NCI-H2196 (cell line): ENCODE measurements at regions not wholly inside any gene's neighbourhood (a gene's known extent, or its start where the extent isn't known, plus 50 kb on each side); places are given as distances from the start of the nearest gene placed in this dataset.

ENCODE experiments used
- DNase-seq: peaks from one replicate; lab custom pipeline; 2025; ENCODE audit not compliant: unreplicated experiment; lab: John Stamatoyannopoulos, UW

GRCh38 chr2:9738062-9738461 is 105.2 kb upstream of the TAF1B start:
- DNase-seq, result no peak

DNA sequence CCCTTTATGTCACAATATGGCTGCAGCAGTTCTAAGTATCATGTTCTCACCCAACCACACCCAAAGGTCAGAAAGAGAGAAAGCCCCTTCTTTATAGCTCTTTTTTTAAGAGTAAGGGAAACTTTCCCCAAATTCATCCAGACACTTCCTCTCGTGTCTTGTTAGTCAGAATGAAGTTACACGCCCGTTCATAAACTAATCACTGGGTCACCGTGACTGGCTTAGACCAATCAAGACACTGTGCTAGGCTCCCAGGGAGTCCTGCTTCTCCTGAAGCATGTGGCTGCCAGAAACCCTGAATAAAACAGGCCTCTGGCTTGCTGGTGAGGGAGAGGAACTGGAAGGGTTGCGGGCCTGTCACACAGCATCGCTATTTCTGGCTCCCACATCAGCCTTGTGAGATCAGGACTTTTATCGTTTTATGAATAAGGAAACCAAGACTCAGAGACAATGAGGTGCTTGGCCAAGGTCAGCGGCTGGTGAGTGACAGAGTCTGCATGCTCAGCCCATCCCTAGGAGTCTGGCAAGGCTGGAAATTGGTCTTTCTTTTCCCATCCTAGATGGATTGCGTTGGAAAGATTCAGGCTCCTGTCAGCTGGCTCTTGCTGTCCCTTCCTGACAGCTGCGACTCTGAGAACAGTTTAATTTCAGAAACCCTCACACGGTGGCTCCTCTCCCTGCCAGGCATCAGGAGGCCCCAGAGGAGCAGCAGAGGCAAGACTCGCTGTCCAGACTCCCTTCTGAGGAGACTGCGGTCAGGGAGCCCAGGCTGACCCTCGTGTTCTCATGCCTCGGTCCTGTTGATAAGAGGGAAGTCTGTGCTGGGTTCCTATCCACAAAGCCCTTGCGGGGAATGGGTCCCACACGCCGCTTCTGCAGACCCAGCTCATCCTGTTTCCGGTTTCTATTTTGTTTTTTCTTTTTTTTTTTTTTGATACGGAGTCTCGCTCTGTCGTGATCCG is 104.5 kb upstream of the TAF1B start:
- no peak for DNase-seq

DNA sequence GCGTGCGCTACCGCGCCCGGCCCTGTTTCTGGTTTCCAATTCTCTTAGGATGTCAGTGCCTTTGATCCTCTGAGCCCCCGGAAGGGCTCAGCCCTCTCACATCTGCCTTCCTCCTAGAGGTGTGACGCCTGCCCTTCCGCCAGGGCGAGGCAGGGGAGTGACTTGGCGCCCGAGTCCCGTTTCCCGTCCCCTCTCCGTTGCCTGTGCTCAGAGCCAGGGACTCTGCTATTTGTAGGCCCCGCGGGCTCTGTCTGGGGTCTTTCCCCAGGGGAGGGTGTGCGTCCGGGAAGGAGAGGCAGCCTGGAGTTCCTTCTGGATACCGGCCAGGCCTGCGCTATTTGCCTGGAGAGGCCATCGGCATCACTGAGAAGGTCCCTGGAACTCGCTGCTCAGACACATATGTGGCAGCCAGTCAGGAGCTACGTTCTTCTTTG is 103.7 kb upstream of the TAF1B start:
- no peak for DNase-seq

- no peak for DNase-seq
Observed at GRCh38 chr2:9740382-9741073, 102.7 kb upstream of the TAF1B start.

- no peak for DNase-seq
Observed at GRCh38 chr2:9741110-9741509, 102.2 kb upstream of the TAF1B start.

DNA sequence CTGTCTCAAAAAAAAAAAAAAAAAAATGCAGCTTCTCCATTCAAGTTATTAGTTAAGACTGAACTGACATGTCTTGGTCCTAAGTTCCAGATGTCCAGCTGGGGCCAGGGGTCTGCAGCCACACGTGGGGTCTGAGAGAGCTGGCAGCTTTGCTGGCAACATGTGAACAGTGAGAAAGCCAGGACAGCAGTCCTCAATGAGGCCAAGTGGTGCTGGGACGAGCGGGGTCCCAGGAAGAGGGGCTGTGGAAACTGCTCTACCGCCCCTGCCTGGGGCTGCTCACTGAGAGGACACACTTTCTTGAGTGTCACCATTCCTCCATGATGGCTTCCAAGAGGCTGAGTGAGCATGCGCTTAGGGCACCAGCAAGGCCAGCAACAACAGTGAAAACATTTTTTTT is 100.7 kb upstream of the TAF1B start:
- no peak for DNase-seq

- DNase-seq, result no peak
Observed at GRCh38 chr2:9744256-9745004, 98.8 kb upstream of the TAF1B start.

GRCh38 chr2:9745153-9745899 is 97.9 kb upstream of the TAF1B start:
- DNase-seq, result no peak

DNA sequence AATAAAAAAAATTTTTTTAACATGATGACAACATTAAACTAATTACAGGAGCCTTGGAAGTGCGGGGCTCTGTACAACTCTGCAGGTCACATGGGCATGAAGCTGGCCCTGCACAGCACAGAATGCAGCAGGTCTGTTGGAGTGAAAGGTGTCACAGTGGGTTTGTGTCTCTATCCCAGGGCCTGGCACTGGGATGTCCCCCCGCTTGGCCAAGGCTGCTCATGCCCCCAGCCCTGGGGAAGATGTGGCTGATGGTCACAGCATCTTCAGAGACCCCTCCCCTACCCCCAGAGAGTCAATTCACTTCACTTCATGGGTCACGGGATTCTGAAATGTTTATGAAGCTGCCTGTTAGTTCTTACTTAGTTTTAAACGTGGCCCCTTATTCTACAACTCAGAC is 95.9 kb upstream of the TAF1B start:
- DNase-seq, result no peak

GRCh38 chr2:9748577-9748976 is 94.7 kb upstream of the TAF1B start:
- no peak for DNase-seq

GRCh38 chr2:9749546-9750223 is 93.6 kb upstream of the TAF1B start:
- DNase-seq, result no peak

DNA sequence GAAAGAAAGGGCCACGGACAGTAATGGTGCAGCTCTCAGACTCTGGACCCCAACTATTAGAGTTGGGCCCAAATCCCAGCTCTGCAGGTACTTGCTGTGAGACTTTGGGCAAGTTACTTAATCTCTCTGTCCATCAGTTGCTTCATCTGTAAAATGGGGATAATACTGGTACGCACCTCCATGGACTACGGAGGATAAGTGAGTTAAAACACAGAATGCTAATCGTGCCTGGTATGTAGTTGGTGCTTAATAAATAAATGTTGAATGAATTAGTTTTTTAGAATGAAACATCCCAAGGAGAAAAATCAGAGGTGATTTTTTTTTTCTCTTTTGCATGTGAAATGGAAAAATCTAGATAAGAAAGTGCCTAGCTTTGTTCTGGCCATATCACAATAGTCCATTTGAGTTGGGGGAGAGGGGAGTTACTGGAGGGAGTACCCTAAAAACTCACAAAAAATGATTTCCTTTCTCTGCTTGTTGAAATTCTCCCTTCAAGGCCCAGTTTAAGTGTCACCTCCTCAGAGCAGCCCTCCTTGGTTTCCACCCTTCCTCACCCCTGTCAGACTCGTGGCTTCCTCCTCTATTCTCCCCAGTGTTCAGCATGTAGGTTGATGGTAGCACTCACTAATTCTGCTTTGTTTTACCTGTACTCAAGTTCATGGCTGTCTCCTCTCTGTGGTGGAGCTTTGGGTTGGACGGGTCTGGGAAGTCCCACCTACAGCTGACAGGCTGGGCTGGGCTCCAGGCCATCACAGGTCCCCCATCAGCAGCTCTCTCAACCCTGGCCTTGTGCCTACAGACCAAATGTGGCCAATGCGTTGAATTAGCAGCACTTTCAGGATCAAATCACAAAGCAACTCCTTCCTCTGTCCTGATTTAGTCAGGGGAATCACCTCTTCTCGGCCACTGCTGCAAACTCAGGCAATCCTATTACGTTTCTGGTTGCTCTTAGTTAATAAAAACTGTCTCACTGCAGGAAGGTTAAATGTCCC is 92.8 kb upstream of the TAF1B start:
- no peak for DNase-seq

DNA sequence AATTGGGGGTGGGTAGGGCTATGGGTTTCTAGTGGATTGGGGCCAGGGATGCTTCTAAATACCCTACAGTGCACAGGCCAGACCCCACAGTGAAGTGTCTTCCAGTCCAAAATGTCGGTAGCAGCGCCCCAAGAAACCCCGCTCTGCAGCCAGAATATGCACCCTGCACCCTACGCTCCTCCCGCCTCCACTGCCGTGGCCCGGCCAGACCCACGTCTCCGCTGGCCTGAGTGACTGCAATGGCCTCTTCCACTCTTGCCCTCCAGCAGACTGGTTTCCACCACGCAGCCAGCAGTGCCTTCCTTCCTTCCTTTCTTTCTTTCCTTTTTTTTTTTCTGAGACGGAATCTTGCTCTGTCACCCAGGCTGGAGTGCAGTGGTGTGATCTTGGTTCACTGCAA is 91.4 kb upstream of the TAF1B start:
- no peak for DNase-seq

- DNase-seq, result no peak
Observed at GRCh38 chr2:9752441-9753275, 90.6 kb upstream of the TAF1B start.

DNA sequence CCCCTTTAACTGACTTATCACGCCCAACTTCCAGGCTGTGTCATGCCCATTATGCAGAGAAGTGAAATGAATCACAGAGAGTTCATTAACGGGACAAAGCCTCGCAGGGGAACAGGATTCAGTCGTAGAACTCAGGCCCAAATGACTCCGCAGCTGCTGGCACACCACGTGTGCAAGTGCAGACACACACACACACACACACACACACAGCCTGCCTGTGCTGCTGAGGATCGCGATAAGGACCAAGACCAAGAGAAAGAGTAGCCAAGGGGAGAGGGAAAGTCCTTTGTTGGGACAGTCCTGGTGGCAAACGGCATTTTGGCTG is 90.0 kb upstream of the TAF1B start:
- DNase-seq, result no peak

DNA sequence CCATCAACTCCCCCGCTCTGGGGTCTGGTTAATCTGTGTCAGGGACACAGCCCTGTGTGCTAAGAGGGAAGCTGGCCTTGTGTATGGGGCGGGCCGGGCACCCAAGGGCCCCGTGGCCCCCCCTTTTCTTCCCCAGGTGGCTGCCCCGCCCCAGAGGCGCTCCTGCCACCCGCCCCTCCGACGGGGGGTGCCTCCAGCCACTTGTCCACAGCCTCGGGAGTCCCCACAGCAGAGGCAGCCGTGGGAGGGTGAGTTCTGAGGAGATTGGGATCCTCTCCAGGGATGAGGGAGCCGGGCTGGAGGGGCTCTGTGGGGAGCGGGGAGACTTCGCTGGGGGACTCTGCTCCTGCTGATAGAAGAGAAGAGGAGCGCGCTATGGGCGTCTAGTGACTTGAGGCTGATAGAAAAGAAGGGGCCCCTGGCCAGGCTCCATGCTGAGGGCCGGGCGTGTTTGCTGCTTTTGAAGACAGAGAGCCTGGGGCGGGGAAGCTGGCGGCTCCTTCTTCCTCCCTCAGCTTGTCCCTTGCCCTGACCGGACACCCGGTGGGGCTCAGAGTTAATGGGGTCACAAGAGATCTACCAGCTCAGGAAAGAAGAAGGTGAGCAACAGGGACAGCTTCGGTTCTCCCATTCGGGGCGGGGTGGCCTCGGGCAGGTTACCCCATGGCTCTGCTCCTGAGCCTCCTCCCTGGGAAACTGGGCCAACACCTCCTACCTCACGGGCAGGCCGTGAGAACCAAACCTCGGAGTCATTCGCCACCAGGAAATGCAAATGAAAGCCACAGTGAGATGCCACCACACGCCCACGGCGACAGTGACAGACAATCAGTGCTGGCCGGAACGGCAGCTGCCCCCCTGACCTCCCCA is 89.4 kb upstream of the TAF1B start:
- no peak for DNase-seq

DNA sequence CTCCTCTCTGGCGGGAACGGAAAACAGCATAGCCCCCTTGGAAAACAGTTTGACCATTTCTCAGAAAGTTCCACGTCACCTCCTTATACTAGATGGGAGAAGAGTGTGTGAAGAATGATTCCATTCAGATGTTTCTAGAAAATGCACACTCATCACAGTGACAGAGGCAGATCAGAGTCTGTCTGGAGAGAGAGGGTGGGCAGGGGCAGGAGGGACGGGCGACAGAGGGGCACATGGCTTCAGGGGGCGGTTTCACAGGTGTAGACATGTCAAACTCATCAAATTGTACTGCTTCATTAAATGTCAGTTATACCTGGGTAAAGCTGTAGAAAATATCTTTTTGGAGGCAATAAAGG is 88.8 kb upstream of the TAF1B start:
- no peak for DNase-seq

DNA sequence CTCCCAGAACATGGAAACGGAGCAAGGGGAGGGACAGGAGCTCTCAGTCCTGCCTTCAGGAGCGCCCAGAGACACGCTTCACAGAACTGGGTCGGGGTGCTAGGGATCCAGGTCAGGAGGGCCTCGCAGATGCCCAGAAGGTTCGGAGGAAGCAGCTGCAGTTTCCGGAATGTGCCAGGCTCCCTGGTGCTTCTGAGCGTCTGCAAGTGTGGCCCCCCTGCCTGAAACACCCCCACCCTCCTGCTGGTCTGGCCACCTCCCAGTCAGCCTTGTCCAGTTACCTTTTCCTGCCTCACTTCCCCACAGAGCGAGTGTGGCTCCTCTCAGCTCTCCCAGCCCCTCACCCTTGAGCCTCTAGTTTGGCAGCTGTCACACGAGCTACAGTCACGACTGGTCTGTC is 88.3 kb upstream of the TAF1B start:
- no peak for DNase-seq
